ENCODE measurements at regions not wholly inside any gene's neighbourhood (a gene's known extent, or its start where the extent isn't known, plus 50 kb on each side); places are given as distances from the start of the nearest gene placed in this dataset.
"Not testable (repeated sequence)": the region's sequence is repeated elsewhere in the genome, so short reads cannot be mapped to it uniquely, and the experiment has no call there.

DNA sequence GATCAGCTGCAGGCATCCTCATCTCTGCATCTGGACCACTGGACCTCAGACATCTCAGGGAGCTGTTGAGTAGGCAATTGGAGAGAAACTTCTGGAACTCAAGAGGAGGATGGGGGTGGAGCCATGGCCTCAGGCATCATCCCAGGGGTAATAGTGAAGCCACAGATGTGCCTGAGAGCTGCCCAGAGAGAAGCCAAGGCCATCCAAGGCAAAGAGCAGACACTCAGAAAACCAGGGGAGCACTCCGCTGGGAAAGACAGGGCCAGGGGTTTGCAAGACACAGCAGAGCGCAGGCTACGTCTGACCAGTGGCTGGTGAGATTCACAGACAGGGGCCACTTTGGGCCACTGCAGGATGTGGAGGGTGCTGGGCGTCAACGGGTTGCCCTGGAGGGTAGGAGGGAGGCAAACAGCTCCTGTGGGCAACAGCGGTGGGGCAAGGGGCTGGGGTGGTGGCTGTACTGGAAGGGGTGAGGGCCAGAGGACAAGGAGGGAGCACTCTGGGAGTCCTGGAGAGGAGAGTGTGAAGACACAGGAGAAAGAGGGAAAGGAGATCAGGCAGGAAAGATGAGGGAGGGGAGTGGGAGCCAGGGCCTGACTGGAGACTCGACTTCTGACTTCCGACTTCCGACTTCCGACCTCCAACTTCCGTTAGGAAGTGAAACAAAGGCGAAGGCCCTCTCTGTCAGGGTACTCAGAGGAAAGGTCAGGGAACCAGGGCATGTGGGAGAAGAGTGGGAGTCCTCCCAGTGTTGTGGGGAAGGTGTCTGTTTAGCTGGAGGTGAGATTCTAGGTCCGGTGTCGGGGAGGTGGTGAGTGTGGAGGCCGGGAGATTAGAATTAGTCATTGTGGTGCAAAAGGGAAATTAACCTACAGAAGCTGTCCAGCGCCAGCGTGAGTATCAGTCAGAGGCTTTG is 69.7 kb upstream of the ANTXRL start (continued):
- TF ChIP-seq, protein P1, sequence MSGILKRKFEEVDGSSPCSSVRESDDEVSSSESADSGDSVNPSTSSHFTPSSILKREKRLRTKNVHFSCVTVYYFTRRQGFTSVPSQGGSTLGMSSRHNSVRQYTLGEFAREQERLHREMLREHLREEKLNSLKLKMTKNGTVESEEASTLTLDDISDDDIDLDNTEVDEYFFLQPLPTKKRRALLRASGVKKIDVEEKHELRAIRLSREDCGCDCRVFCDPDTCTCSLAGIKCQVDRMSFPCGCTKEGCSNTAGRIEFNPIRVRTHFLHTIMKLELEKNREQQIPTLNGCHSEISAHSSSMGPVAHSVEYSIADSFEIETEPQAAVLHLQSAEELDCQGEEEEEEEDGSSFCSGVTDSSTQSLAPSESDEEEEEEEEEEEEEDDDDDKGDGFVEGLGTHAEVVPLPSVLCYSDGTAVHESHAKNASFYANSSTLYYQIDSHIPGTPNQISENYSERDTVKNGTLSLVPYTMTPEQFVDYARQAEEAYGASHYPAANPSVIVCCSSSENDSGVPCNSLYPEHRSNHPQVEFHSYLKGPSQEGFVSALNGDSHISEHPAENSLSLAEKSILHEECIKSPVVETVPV (CRISPR knock-in tag; IDR thresholded peaks at IDR 0.05) = no peak
- TF ChIP-seq ESRRG (CRISPR knock-in tag; IDR thresholded peaks at IDR 0.05) (no peak), SNAI2 (CRISPR knock-in tag; IDR thresholded peaks at IDR 0.05) (no peak), ZFP3 (CRISPR knock-in tag; IDR thresholded peaks at IDR 0.05) (no peak), TOX (CRISPR knock-in tag; IDR thresholded peaks at IDR 0.05; ENCODE audit: borderline replicate concordance) (no peak), TCF4 (CRISPR knock-in tag; IDR thresholded peaks at IDR 0.05; ENCODE audit: borderline replicate concordance) (no peak), OSR1 (CRISPR knock-in tag; IDR thresholded peaks at IDR 0.05) (no peak), ZFP30 (CRISPR knock-in tag; IDR thresholded peaks at IDR 0.05) (no peak), ZC3H10 (CRISPR knock-in tag; IDR thresholded peaks at IDR 0.05) (no peak)
- TF ChIP-seq, protein P2, sequence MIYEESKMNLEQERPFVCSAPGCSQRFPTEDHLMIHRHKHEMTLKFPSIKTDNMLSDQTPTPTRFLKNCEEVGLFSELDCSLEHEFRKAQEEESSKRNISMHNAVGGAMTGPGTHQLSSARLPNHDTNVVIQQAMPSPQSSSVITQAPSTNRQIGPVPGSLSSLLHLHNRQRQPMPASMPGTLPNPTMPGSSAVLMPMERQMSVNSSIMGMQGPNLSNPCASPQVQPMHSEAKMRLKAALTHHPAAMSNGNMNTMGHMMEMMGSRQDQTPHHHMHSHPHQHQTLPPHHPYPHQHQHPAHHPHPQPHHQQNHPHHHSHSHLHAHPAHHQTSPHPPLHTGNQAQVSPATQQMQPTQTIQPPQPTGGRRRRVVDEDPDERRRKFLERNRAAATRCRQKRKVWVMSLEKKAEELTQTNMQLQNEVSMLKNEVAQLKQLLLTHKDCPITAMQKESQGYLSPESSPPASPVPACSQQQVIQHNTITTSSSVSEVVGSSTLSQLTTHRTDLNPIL (CRISPR knock-in tag; IDR thresholded peaks at IDR 0.05; ENCODE audit: low read depth) = no peak
- TF ChIP-seq, protein P3, sequence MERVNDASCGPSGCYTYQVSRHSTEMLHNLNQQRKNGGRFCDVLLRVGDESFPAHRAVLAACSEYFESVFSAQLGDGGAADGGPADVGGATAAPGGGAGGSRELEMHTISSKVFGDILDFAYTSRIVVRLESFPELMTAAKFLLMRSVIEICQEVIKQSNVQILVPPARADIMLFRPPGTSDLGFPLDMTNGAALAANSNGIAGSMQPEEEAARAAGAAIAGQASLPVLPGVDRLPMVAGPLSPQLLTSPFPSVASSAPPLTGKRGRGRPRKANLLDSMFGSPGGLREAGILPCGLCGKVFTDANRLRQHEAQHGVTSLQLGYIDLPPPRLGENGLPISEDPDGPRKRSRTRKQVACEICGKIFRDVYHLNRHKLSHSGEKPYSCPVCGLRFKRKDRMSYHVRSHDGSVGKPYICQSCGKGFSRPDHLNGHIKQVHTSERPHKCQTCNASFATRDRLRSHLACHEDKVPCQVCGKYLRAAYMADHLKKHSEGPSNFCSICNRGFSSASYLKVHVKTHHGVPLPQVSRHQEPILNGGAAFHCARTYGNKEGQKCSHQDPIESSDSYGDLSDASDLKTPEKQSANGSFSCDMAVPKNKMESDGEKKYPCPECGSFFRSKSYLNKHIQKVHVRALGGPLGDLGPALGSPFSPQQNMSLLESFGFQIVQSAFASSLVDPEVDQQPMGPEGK (CRISPR knock-in tag; IDR thresholded peaks at IDR 0.05; ENCODE audit: borderline replicate concordance) = no peak

DNA sequence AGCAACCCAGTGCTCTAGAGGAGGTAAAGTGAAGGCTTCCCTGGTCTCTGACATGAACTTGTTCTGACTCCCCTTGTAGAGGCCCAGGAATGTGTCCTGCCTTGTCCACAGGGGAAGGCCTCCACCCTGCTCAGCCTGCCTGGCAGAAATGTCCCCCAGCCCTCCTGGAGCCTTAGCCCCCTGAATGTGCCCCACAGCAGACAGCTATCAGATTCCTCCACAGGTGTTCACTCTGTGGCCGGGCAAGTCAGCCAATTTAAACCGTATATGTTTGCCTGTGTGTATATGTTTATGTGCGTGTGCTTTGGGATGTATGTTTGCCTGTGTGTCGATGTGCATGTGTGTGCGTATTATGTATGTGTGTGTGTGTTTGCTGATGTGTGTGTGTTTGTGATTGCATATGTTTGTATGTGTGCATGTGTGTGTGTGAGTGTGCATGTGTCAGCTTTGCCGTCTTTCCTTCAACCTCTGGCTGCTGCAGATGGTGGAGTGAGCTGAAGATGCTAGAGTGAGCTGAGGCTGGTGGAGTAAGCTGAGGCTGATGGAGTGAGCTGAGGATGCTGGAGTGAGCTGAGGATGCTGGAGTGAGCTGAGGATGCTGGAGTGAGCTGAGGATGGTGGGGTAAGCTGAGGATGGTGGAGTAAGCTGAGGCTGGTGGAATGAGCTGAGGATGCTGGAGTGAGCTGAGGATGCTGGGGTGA is 68.9 kb upstream of the ANTXRL start:
- ATAC-seq = no peak
- TF ChIP-seq ZC3H10 (CRISPR knock-in tag; IDR thresholded peaks at IDR 0.05) (no peak), ZNF8 (CRISPR knock-in tag; IDR thresholded peaks at IDR 0.05) (no peak)

DNA sequence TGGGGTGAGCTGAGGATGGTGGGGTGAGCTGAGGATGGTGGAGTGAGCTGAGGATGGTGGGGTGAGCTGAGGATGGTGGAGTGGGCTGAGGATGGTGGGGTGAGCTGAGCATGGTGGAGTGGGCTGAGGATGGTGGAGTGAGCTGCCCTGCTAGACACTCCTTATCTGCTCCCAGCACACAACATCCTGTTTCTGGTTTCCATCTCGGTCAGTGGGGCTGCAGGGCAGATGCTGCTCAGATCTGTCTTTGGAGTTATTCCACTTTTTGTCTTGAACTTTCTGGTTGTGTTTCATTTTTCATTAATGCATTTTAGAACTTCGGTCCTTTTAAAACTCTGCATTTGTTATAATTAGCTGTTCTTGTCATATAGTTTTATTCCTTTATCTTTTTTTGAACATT is 67.9 kb upstream of the ANTXRL start:
- ATAC-seq = no peak; the same call in 2 of the 3 replicates
- peak; percentile 71; the same call in 1 of the 2 replicates for TF ChIP-seq TCF4 (CRISPR knock-in tag; IDR thresholded peaks at IDR 0.05; ENCODE audit: borderline replicate concordance)
- TF ChIP-seq, protein P4, sequence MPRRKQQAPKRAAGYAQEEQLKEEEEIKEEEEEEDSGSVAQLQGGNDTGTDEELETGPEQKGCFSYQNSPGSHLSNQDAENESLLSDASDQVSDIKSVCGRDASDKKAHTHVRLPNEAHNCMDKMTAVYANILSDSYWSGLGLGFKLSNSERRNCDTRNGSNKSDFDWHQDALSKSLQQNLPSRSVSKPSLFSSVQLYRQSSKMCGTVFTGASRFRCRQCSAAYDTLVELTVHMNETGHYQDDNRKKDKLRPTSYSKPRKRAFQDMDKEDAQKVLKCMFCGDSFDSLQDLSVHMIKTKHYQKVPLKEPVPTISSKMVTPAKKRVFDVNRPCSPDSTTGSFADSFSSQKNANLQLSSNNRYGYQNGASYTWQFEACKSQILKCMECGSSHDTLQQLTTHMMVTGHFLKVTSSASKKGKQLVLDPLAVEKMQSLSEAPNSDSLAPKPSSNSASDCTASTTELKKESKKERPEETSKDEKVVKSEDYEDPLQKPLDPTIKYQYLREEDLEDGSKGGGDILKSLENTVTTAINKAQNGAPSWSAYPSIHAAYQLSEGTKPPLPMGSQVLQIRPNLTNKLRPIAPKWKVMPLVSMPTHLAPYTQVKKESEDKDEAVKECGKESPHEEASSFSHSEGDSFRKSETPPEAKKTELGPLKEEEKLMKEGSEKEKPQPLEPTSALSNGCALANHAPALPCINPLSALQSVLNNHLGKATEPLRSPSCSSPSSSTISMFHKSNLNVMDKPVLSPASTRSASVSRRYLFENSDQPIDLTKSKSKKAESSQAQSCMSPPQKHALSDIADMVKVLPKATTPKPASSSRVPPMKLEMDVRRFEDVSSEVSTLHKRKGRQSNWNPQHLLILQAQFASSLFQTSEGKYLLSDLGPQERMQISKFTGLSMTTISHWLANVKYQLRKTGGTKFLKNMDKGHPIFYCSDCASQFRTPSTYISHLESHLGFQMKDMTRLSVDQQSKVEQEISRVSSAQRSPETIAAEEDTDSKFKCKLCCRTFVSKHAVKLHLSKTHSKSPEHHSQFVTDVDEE (CRISPR knock-in tag; IDR thresholded peaks at IDR 0.05) = no peak
- TF ChIP-seq ZFP30 (CRISPR knock-in tag; IDR thresholded peaks at IDR 0.05) = no peak
- TF ChIP-seq ARNTL (CRISPR knock-in tag; IDR thresholded peaks at IDR 0.05; ENCODE audit: borderline replicate concordance, low read depth) = no peak

DNA sequence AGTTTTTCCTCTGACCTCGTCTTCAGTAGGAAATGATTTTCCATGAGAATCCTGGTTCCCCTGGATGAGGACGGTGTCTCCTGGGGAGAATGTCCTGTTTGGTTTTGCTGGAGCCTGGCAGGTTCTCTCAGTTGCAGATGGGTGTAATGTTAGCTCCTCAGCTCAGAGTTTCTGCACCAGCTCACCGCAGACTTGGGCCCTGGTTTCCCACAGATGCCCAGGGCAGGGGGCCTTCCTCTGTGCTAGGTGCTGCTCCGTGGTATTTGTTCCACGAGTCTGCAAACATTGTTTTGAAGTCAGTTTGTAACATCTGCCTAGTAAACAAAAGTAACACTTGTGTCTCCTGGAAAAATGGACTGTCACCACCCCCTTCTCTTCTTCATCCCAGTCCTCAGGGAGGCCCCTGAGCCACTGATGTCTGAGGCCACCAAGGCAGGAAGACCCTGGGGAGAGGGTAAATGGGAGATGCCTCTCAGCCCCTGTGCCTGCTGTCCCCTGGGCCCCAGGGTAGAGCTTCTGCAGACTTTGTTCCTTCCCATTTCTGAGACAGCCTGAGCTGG is 67.3 kb upstream of the ANTXRL start:
- not testable (repeated sequence) for ATAC-seq

DNA sequence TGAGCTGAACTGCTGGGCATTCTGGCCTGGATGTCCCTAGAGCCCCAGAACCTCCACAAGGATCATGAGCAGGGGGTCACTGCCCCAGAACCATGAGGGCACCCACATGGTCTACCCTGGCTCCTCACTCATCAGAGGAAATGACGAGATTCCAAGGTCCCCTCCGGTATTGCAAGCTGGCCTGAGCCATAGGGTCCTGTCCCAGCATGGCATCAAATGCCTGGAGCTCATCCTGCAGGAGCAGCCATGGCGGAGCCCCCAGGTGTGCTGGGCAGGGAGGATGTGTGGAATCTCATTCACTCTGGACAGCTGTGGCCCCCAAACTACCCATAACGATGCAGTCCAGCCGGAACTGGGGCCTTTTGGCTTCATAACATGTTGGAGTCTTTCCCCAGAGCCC is 66.6 kb upstream of the ANTXRL start:
- no peak for ATAC-seq
- no peak for TF ChIP-seq ARNTL (CRISPR knock-in tag; IDR thresholded peaks at IDR 0.05; ENCODE audit: borderline replicate concordance, low read depth)
- no peak for TF ChIP-seq ZFP30 (CRISPR knock-in tag; IDR thresholded peaks at IDR 0.05)
- TF ChIP-seq ZFP3 (CRISPR knock-in tag; IDR thresholded peaks at IDR 0.05) = no peak
- TF ChIP-seq ZNF70 (CRISPR knock-in tag; IDR thresholded peaks at IDR 0.05) = no peak
- TF ChIP-seq CSDC2 (CRISPR knock-in tag; IDR thresholded peaks at IDR 0.05) = no peak
- TF ChIP-seq ZNF565 (CRISPR knock-in tag; conservative IDR thresholded peaks at IDR 0.05; ENCODE audit: low read depth) = no peak
